Medulla oblongata (tissue), 1 donor: ENCODE measurements at regions not wholly inside any gene's neighbourhood (a gene's known extent, or its start where the extent isn't known, plus 50 kb on each side); places are given as distances from the start of the nearest gene placed in this dataset.
"Not testable (repeated sequence)": the region's sequence is repeated elsewhere in the genome, so short reads cannot be mapped to it uniquely, and the experiment has no call there.

Experiments used
- DNase-seq: peaks from one replicate; pipeline ENCODE4 v3.0.0-alpha.2; 2015; ENCODE audit errors: extremely low spot score

DNA sequence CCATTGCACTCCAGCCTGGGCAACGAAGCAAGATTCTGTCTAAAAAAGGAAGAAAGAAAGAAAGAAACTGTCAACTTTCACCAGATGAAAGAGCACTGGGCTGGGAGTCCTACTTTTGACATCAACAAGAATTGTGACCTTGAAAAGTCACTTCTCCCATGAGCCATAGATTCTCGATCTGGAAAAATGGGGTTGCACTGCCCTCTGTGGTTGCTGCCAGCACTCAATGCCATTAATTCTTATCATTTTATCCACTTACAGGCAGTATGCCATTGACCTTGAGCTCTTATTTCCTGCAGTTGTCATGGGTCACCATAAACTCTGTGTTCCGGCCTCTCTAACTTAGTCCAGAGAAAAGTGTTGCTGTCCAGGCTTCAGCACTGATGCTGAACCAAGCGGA lies 137.2 kb downstream of the NOC3L start:
- no peak for DNase-seq

- DNase-seq = no peak
Observed at GRCh38 chr10:94230134-94230785, 132.5 kb downstream of the NOC3L start.

DNA sequence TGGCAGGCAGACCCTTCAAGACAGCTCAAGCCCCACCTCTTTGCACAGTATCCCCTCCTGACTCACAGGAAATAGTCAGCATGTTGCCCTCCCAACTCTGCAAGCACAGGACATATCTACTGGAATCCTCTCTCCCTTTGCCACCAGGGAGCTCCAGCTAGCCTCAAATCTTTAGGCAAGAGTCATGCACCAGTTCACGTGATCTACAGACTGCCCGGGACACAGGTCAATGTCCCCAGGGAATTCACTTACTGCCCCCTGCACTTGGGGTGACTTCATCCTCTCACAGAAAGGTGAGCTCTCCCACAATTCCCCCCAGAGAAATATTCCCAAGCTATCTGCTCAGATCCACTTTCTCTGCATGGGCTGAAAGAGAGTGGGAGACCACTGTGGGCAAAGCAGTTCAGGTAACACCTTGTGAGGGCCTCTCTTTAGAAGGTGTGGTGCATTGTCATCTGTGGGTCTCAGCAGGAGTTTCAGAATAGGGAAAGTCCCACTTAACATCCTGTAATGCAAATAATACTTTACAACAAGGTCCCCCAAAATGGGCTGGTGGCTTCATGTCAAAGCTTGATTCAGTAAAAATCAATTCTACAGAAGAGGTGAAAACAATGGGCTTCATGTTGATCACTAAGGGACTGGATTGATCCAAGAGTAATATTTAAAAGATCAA lies 129.9 kb downstream of the NOC3L start:
- DNase-seq = no peak

DNA sequence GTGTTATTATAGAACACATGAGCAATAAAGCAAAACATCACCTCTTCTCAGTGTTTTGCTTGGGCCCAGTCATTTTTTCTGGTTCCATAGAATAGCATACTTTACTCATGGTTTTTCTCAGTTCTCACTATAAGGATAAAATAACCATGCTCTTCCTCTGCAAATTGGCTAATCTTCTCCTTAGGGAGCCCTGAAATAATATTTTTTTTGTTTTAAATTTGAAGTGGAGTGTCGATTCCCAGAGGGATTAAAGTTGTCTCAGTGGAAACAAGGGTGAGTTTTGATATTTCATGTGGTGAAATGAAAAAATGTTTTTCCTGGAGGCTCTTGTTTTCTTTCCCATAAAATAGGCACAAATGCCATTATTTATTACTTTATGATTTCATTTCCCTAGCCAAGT lies 127.3 kb downstream of the NOC3L start:
- no peak for DNase-seq

DNA sequence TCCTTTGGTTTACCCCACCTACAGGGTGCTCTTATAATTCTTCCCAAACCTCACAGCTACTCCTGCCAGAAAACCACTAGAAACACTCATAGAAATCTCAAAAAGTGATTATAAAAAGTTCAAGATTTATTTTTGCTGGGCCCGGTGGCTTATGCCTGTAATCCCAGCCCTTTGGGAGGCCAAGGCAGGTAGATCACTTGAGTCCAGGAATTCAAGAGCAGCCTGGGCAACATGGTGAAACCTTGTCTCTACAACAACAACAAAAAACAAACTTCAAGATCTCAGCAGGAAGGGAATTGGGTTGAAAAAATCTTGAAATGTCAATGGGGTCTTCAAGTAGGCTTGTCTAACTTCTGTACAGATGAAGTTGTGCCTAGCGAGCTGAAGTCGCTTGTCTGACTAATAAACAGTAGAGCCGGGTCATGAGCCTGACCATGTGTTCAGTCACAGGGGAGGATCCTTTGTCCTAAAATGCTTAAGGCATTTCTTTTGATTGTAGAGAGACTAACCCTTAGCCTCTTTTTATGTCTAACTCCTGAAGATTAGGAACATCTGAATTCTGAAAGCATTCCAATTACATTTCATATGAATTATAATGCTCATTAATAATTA lies 124.6 kb downstream of the NOC3L start:
- DNase-seq = no peak

- no peak for DNase-seq
Observed at GRCh38 chr10:94239696-94240095, 123.0 kb downstream of the NOC3L start.

DNA sequence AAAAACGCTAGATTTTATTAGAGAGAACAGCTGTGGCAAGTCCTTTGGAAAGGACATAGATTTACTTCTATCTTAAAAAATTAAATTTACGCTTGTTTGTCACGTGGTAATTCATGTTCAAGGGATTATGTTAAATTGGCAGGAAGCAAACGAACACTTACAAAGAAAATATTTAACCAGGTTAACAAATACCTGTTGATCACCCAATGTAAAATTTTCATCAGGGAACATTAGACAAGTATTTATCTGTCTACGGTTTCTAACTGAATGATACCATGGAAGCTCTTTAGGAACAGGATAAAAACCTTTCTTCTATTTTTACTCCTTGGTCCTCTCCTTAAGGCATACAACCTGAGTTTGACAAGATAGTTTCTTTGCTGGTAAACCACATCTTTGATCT lies 122.2 kb downstream of the NOC3L start:
- DNase-seq = no peak

DNA sequence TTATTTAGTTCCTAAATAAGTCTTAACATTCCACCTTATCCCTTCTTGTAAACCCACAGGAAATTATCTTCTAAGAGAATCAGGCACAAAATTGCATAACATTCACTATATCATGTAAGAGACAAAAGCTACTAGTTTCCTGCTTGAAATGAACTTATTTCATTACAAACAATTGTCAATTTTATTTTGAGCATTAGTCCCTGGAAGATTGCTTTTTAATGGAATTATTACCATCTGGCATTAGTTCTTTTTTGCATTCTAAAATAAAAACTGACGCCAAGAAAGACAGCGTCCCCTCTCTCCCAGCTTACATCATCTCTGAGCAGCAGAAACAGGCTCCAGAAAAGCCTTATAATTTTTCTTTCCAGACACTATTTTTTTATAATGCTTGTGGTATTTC lies 121.8 kb downstream of the NOC3L start:
- no peak for DNase-seq

DNA sequence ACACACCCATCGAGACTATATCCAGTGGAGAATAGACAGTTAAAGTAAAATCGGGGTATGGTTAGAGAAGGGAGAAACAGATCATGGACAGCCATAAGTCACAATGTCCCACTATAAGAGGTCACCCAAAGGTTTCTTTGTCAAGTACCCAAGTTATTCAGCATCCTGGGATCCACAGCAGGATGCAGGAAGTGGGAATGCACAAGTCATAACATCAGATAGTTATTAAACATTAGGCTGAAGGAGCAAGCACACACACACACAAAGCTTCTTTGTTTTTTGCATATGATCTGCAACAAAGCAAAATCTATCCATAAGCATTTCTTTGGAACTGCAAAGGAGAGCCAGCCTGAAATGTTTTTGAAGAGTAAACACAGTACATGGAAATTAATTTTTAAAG lies 111.6 kb downstream of the NOC3L start:
- DNase-seq = no peak

DNA sequence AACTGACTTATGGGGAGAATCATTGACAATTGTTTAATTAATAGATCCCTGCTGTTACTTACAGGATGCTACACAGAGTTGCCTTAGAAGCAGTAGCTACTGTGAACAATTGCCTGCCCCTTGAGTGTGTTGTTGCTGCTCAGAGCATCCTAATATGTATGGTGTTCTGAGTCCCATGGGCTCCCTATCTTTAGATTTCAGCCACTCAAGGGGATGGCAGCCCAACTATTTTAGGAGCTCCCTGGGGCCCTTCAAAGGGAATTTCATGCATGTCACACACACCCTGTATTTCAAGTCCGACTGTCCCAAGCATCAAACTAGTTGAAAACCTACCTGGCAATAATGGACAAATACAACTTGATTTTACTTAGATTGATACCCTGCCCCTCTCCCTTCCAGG lies 111.2 kb downstream of the NOC3L start:
- no peak for DNase-seq

DNA sequence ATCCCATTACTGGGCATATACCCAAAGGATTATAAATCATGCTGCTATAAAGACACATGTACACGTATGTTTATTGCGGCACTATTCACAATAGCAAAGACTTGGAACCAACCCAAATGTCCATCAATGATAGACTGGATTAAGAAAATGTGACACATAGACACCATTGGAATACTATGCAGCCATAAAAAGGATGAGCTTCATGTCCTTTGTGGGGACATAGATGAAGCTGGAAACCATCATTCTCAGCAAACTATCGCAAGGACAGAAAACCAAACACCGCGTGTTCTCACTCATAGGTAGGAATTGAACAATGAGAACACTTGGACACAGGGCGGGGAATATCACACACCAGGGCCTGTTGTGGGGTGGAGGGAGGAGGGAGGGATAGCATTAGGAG lies 105.3 kb downstream of the NOC3L start:
- DNase-seq = not testable (repeated sequence)

DNA sequence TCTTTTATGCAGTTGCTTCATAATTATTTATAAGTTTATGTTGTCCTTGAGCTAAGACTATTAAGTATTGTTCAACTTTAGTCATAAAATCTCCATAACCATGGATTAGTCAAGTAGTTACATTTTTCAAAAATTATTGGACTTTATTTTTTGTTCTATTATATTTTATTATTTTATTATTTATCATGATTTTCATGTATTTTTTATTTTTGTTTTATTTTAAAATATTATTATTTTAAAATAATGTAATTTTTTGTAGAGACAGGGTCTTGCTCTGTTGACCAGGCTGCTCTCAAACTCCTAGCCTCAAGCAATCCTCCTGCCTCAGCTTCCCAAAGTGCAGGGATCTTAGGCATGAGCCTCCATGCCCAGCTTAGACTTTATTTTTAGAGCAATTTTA lies 102.3 kb downstream of the NOC3L start:
- DNase-seq = no peak

DNA sequence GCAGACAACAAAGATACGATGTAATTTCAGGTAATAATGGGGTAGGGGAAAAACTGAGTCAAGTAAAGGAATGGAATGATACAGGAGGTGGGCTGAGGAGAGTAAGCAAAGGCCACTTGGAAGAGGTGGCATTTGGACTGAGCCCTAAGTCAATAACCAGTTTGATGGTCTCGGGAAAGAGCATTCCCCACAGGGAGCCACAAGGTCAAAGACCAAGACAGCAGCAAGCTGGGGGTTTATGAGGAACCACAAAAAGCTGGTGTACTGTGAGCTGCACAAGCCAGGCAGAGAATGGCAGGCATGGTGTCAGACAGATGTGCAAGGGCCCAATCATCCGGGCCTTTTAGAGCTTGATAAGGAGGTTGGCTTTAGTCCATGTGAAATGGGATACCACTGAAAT lies 98.7 kb downstream of the NOC3L start:
- DNase-seq = no peak

DNA sequence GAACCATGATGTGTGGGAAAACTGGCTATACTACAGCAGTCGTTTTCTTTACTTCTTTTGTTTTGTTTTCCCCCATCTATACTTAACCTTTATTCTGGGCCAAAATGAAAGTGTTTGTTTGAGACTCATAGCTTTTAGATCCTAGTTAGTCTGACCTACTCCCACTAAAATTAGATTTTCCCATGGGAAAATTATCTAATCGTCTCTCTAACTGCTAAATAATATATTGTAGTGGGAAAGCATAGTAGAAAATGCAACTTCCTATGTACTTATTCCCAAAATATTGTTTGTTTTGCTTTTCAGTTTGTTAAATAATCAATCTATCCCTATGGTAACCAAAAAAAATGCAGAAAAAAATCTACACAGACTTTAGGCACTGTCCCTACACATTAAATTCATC lies 96.6 kb downstream of the NOC3L start:
- DNase-seq = no peak

DNA sequence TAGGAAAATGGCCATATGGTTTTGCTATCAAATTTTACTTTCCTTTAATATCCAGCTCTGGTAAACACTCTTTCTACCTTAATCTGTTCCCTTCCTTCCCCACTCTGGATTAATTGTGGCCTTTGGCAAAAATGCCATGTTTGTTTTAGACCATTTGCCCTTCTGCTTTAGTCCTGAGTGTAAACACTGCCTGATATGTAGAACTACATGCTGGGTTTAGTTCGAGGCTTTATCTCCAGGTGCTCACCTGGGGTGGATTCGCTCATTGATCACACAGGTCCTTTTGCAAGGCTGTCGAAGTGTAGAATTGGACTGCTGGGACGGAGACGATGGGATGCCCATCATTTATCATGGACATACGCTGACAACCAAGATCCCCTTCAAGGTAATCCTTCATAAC lies 94.1 kb downstream of the NOC3L start:
- DNase-seq = no peak

- peak; percentile 15 for DNase-seq
Observed at GRCh38 chr10:94274142-94274787, 88.5 kb downstream of the NOC3L start.

DNA sequence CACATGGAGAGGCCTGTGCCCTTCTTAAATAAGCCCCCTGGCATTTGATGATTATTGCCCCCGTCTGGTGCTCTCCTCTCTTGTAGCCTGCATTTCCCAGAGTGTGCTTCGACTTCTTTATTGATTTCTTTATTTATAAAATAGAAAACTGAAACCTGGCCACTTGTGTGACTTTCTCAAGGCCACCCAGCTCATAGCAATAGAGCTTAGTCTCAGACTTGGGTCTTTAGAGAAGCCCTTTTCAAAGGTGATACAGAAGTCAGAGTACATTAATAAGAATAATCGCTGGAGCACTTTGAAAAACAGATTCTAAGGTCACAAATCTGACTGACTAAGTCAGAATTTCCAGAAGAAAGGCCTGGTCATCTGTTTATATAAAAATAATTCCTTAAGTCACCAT lies 86.6 kb downstream of the NOC3L start:
- no peak for DNase-seq

- DNase-seq = no peak
Observed at GRCh38 chr10:94277450-94277849, 85.3 kb downstream of the NOC3L start.

DNA sequence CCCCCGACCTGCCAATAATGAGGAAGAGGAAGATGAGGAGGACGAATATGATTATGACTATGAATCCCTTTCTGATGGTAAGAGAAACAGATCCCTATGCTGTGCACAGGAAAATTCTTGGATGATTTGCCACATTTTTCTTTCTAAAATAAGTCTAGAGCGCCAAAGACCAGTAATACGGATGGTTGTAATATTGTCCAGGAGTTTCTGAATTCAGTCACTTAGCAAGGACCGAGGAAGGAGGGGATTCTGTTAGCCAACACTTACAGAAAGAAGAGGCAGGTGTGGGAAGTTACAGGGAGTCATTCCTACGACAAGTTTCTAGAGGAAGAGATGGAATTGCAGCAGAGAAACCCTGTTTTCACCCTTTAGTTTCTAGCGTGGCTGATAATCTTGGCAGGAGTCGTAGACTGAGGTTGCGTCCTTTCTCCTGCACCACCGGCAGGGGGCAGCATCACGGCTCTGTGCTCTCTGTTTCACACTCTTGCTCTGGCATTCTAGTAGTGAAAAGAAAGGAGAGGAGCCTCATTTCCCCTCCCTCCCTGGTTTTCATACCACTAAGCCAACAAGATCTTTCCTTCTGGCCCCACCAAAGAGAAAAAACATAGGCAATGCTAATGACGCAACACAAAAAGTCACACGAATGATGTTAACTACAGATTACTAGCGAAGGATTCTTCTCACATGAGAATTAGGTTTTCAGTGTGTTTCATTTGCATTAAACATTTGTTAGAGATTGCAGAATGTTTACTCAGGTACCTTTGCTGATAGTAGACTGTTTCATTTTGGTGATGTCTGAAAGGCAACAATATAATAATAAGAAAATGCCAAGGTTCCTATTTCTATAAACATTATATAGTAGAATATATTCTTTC lies 82.7 kb downstream of the NOC3L start:
- DNase-seq = peak; percentile 60

DNA sequence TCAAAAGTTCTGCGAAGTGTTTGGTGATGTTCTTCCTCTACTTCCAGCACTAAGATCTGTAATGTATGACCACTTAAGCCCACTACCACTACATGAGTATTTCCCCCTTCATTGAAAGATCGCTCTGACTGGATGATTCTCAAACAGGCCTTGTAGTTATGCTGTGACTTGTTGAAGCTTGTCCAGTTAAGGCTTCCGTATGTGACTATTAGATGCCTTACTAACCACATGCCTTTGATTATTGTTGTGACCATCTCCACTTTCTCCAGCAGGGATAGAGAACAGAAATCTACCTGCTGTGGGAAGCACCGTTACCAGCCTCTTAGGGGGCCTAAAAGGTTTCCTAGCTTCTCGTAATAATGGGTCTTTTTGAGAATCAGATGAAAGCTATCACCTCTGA lies 81.1 kb downstream of the NOC3L start:
- DNase-seq = no peak

DNA sequence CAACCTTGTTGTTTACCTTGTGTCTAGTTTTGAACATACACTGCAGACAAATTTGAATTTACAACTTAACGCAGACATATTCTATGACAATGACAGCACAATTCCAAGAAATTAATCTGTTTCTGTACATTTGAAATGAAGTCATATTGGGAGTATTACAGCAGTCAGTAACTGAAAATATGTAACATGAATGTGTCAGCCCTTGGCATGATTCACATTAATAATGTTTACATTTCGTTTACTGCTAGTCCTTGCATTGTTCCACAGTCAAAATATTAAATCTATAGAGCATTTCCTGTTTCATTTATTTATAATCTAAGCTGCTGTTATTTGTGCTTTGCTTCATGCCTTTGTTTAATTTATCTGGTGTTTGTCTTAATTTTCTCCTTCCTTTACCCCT lies 80.4 kb downstream of the NOC3L start:
- no peak for DNase-seq
